ENCODE measurements at regions not wholly inside any gene's neighbourhood (a gene's known extent, or its start where the extent isn't known, plus 50 kb on each side); places are given as distances from the start of the nearest gene placed in this dataset.

DNA sequence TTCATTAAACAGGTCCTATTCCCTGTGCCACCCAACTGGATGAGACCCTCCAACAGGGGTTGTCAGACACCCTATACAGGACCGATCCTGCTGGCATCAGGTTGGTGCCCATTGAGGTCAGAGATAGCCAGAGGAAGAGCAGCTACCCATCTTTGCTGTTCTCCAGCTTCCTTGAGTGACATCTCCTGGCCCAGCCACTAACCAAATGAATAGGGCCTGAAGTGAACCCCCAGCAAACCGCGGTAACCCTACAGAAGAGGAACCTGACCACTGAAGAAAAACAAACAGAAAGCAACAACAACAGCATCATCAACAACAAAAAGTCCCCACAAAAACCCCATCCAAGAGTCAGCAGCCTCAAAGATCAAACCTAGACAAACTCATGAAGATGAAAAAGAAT lies 133.6 kb upstream of the ARPP21 start:
- DNase-seq = no peak
- POLR2A ChIA-PET = no interaction called here
- CTCF ChIA-PET = no interaction called here
- no peaks in the 10 kb centered on the region for H3K4me1 Mint-ChIP-seq
- Histone ChIP-seq H3K4me2 (replicated peaks; ENCODE audit: low read depth, low read length, poor library complexity, severe bottlenecking) (no peak overlapping the region), H3K79me2 (ENCODE audit: control insufficient read depth, insufficient read depth, low read length) (no peaks in the 10 kb centered on the region), H3K9me3 (ENCODE audit: control extremely low read depth in 1 of 3, control insufficient read depth in 2 of 3, insufficient read depth in 1 of 3, low read length in 2 of 3) (peaks cover 0 to 6% (median 0%) of the 10 kb centered on the region in 3 donors), H3K27ac (ENCODE audit: low read length in 2 of 2) (no peak overlapping the region), H3K4me3 (ENCODE audit: control extremely low read depth in 1 of 5, extremely low read depth in 1 of 5, insufficient read depth in 1 of 5, low read depth in 2 of 5, low read length in 4 of 5) (no peak overlapping the region), H3K9ac (ENCODE audit: low read length) (no peak overlapping the region), H3K4me1 (ENCODE audit: control insufficient read depth in 2 of 2, insufficient read depth in 2 of 2, low read length in 2 of 2) (no peaks in the 10 kb centered on the region), H2AFZ (ENCODE audit: insufficient read depth, low read depth, low read length, poor library complexity, severe bottlenecking) (no peak overlapping the region), H3K36me3 (replicated peaks in 1 of 2; ENCODE audit: control extremely low read depth in 1 of 2, control insufficient read depth in 1 of 2, extremely low read depth in 1 of 2, insufficient read depth in 2 of 2, low read length in 1 of 2) (no peaks in the 10 kb centered on the region), H3K27me3 (replicated peaks in 1 of 4; ENCODE audit: control extremely low read depth in 1 of 4, control insufficient read depth in 3 of 4, insufficient read depth in 4 of 4, low read length in 3 of 4) (no peaks in the 10 kb centered on the region), H4K20me1 (ENCODE audit: control insufficient read depth, insufficient read depth, low read length, poor library complexity, severe bottlenecking) (no peaks in the 10 kb centered on the region)
- H3K27ac Mint-ChIP-seq = no peak overlapping the region
- no peaks in the 10 kb centered on the region for H3K9me3 Mint-ChIP-seq (ENCODE audit: insufficient read depth)
- ATAC-seq (ENCODE audit: low read depth) = no peak
- TF ChIP-seq, protein P1, sequence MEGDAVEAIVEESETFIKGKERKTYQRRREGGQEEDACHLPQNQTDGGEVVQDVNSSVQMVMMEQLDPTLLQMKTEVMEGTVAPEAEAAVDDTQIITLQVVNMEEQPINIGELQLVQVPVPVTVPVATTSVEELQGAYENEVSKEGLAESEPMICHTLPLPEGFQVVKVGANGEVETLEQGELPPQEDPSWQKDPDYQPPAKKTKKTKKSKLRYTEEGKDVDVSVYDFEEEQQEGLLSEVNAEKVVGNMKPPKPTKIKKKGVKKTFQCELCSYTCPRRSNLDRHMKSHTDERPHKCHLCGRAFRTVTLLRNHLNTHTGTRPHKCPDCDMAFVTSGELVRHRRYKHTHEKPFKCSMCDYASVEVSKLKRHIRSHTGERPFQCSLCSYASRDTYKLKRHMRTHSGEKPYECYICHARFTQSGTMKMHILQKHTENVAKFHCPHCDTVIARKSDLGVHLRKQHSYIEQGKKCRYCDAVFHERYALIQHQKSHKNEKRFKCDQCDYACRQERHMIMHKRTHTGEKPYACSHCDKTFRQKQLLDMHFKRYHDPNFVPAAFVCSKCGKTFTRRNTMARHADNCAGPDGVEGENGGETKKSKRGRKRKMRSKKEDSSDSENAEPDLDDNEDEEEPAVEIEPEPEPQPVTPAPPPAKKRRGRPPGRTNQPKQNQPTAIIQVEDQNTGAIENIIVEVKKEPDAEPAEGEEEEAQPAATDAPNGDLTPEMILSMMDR (IDR thresholded peaks at IDR 0.05) = no peak
- no peak for TF ChIP-seq EZH2 (IDR thresholded peaks at IDR 0.05; ENCODE audit: borderline replicate concordance, insufficient read depth, low read depth, low read length, poor library complexity, severe bottlenecking)
- H3K27me3 Mint-ChIP-seq = no peaks in the 10 kb centered on the region
- intact Hi-C loops (cut with micrococcal nuclease) = no loop called here
- 97% methylated on average over 3 of the region's 3 CpGs for WGBS (ENCODE audit: insufficient coverage)
- no peak overlapping the region for H3K4me3 Mint-ChIP-seq

DNA sequence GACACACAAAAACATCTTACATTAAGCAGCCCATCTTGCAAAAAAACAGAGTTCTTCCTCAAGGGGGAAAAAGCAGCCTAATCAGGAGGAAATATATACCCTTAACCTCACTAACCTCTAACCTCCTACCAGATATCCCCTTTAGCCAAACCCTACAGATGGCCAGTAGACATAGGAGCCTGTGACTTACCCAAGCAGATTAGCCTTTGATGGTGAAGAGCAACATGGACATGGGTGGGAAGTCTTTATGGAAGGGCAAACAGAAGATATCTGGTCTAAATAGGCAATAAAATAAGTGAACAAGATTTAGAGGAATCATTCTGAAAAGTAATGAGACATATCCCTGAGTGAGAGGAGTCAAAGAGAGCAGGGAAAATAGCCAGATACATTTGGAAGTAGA lies 119.4 kb upstream of the ARPP21 start:
- H3K9ac ChIP-seq (ENCODE audit: low read length) = no peak overlapping the region
- no peak overlapping the region for H2AFZ ChIP-seq (ENCODE audit: insufficient read depth, low read depth, low read length, poor library complexity, severe bottlenecking)
- Mint-ChIP-seq H3K9me3 (ENCODE audit: insufficient read depth) (no peaks in the 10 kb centered on the region), H3K4me3 (no peak overlapping the region), H3K27me3 (no peaks in the 10 kb centered on the region), H3K4me1 (peaks cover 6% of the 10 kb centered on the region), H3K27ac (no peak overlapping the region)
- CTCF ChIA-PET = no interaction called here
- H3K36me3 ChIP-seq (replicated peaks in 1 of 2; ENCODE audit: control extremely low read depth in 1 of 2, control insufficient read depth in 1 of 2, extremely low read depth in 1 of 2, insufficient read depth in 2 of 2, low read length in 1 of 2) = no peaks in the 10 kb centered on the region
- no peak for TF ChIP-seq EZH2 (IDR thresholded peaks at IDR 0.05; ENCODE audit: borderline replicate concordance, insufficient read depth, low read depth, low read length, poor library complexity, severe bottlenecking)
- TF ChIP-seq, protein P1 (IDR thresholded peaks at IDR 0.05) = no peak
- H3K9me3 ChIP-seq (ENCODE audit: control extremely low read depth in 1 of 3, control insufficient read depth in 2 of 3, insufficient read depth in 1 of 3, low read length in 2 of 3) = no peaks in the 10 kb centered on the region
- DNase-seq (no peak), ATAC-seq (ENCODE audit: low read depth) (no peak)
- H4K20me1 ChIP-seq (ENCODE audit: control insufficient read depth, insufficient read depth, low read length, poor library complexity, severe bottlenecking) = no peaks in the 10 kb centered on the region
- H3K4me3 ChIP-seq (ENCODE audit: control extremely low read depth in 1 of 5, extremely low read depth in 1 of 5, insufficient read depth in 1 of 5, low read depth in 2 of 5, low read length in 4 of 5) = no peak overlapping the region
- peaks cover 0 to 5% of the 10 kb centered on the region in 2 donors for H3K4me1 ChIP-seq (ENCODE audit: control insufficient read depth in 2 of 2, insufficient read depth in 2 of 2, low read length in 2 of 2)
- no peaks in the 10 kb centered on the region for H3K79me2 ChIP-seq (ENCODE audit: control insufficient read depth, insufficient read depth, low read length)
- H3K27me3 ChIP-seq (replicated peaks in 1 of 4; ENCODE audit: control extremely low read depth in 1 of 4, control insufficient read depth in 3 of 4, insufficient read depth in 4 of 4, low read length in 3 of 4) = no peaks in the 10 kb centered on the region
- intact Hi-C loops (cut with micrococcal nuclease) = no loop called here
- H3K4me2 ChIP-seq (replicated peaks; ENCODE audit: low read depth, low read length, poor library complexity, severe bottlenecking) = no peak overlapping the region
- POLR2A ChIA-PET = no interaction called here
- no peak overlapping the region for H3K27ac ChIP-seq (ENCODE audit: low read length in 2 of 2)
